Fibroblast of skin of left quadriceps (primary cell): ENCODE measurements at regions not wholly inside any gene's neighbourhood (a gene's known extent, or its start where the extent isn't known, plus 50 kb on each side); places are given as distances from the start of the nearest gene placed in this dataset.

Experiments
- DNase-seq, 2 experiments: peaks; one replicate each; pipeline ENCODE4 v3.0.0-alpha.2; 2013; ENCODE audit warnings: low read depth in 2 of 2

DNA sequence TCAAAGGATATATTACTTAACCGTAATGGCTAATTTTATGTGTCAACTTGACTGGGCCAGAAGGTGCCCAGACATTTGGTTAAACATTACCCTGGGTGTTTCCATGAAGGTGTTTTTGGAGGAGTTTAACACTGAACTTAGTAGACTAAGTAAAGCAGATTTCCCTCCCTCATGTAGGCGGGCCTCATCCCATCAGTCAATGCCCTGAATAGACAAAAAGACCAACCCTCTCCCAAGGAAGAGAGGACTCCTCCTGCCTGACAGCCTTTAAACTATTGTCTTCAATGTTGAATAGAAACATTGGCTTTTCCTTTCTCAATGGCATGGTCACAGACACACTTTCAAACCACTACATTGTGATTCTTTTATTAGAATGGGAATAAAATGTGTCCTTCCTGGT lies 121.9 kb downstream of the SETD4 start:
- DNase-seq, result no peak

DNA sequence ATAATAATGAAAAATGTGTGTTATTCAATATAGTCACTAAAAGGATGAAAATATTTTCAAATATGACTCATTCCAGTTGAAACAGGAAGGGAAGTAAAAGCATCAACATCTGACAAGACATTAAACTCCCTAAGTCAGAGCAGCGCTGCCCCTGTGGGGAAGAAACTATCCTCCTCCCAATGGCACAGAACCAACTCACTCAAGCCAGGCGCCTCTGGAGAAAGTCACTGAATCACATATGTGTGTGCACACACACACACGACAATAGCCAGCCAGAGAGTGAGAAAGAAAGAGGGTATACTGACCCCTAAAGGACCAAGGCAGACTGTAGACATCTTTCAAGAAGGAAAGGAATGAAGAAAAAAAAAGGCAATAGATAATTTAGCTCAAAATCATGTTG lies 126.9 kb downstream of the SETD4 start:
- DNase-seq, result peak; percentile 86 to 89

GRCh38 chr21:35932232-35932911 lies 128.0 kb downstream of the SETD4 start:
- peak; percentile 83 to 85 for DNase-seq

DNA sequence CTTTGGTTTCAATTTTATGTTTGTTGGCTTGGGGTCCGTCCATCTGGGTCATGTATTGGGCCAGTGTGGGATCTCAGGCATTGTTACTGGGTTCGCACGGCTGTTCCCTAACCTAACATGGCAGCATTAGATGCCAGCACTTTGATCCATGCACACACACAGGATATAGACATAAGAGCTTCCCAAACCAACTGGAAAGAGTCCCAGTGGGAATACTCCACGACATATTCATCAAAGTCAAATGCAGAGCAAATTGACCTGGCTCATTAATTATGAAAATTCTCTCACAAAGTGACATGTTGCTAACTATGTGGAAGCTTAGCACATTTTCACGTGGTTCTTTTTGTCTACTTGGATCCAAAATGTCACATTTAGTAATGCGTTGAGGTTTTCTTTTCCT lies 130.4 kb downstream of the SETD4 start:
- no peak for DNase-seq

GRCh38 chr21:35927262-35927661 lies 133.1 kb downstream of the SETD4 start:
- no peak for DNase-seq

DNA sequence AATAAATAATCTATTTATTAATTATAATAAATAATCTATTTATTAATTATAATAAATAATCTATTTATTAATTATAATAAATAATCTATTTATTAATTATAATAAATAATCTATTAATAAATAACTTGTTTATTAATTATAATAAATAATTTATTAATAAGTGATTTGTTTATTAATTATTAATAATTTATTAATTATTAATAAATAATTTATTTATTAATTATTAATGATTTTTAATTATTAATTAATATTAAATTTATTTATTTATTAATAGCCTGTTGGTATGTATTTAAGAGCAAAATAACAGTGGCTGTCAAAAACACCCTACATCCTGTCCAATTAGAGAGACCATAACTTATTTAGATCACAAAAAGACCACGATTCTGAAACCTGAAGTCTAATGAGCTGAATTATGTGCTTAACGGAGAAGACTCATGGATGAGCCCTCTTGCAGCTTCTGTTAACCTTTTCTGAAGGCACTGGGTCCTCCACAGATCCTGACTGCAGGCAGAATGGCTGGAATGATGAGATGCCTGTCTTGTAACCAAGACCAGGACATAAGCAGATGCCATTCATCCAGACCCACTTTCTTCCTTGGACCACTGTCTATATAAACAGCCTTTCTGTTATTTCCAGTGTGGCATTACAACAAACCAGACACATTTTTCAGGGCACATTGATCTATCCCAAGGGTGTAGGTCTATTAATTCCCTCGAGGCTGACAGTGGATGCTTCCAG lies 134.2 kb downstream of the SETD4 start:
- no peak for DNase-seq

DNA sequence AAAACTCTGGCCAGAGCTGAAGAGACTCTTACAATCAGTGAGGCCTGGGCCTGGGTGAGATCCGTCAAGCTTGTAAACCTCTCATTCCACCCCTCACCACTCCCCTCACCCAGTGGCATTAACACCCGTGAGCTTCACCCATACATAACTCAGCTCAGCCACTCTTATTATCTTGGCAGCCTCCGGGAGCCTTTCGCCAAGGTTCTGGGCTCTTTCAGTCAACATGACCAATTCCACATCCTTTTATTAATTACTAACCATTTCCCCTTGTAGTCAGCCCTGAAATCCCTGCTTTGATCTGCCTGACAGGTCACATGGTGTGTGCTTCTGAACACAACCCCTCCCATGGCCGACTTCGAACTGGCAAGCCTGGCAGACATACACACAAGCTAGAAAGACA lies 134.8 kb downstream of the SETD4 start:
- no peak for DNase-seq

DNA sequence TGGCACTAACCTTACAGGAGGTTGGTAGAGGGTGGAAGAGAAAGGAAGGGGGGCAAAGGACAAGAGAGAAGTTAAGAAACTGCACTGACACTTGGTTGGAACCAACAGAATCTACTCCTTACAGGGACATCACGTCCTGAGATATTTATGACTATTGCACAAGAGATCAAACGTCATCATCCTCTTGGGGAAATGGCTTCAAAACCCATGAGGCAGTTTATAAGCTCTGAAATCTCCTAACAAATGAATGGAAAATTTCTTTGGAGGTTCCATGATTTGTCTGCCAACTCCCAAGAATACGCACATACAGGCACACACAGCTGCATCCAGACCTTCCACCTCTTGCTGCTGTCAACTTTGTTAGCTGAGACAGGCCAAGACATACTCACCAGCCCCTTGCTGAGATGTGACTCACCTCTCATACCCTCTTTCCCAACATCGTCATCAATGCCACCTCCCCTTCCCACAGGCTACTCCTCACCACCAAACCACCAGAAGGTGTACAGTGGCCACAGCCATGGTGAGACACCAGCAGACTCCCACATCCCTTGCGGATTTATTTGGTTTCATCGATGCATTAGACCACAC lies 135.5 kb downstream of the SETD4 start:
- DNase-seq, result peak in 1 of 2 experiments; percentile 5

DNA sequence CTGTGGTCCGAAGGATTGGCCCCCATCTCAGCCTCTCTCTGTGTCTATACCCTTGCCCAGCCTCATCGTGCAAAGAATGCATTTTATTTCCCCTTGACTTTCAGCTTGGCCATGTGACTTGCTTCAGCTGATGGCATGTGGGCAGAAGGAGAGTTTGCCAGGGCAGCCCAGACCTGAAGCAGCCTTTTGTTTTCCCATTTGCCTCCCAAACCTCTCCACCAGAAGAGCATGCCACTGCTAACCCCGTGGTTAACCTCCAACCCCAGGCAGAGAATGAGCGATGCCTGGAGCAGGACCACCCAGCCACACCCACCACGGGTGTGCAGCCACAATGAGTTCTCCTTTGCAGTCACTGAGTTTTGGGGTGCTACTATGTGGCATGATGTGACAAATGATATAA lies 136.4 kb downstream of the SETD4 start:
- DNase-seq, result no peak

DNA sequence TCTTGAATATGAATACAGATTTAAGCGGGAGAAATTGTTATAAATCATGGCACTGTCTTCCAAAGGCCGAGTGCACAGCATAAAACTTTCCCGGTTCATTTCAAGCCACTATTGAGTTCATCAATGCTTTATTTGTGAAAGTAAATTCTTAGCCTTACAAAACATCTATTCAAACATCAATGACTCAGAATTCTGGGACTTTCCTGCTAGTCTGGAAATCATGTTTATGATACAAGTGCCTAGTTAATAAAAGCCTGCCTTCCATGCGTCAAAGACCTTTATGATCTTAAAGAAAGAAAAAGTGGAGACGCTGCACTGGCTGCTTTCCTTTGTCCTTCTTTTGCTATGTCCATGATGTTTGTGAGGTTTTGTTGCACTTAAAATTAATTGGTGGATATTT lies 137.7 kb downstream of the SETD4 start:
- no peak for DNase-seq

DNA sequence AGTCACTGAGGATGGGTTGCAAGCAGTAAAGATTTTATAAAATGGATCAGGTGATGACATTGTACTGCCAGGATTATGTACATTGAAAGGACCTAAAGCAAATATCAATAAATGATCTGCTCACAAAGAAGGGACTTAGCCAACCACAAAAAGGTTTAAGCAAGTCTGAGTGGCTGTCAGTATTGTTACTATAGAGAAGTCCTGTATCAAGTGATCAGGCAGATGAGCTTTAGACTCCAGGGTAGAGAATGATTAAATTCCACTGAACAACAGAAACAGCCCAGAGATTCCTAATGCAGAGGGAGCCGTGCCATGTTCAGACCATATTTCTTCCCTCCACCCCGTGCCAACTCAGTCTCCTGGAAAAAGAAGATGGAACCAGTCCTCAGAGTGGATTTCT lies 138.9 kb downstream of the SETD4 start:
- DNase-seq, result no peak

GRCh38 chr21:35920436-35920835 lies 139.9 kb downstream of the SETD4 start:
- no peak for DNase-seq

DNA sequence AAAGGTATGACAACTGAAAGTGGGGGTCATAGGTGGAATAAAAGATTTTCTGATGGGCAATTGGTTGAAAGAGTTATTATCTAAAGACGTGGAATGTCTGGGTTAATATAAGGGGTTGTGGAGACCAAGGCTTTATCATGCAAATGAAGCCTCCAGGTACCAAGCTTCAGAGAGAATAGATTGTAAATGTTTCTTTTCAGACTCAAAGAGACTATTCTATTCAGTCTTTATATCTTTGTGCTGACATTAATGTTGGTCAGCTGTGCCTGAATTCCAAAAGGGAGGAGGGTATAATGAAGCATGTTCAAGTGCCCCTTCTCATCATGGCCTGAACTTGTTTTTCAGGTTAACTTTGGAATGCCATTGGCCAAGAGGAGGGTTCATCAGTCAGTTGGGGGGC lies 145.3 kb downstream of the SETD4 start:
- DNase-seq, result no peak

- no peak for DNase-seq
Measured at GRCh38 chr21:35911412-35912191, 148.7 kb downstream of the SETD4 start.

GRCh38 chr21:35909456-35910223 lies 150.7 kb downstream of the SETD4 start:
- peak; percentile 45 to 48 for DNase-seq

DNA sequence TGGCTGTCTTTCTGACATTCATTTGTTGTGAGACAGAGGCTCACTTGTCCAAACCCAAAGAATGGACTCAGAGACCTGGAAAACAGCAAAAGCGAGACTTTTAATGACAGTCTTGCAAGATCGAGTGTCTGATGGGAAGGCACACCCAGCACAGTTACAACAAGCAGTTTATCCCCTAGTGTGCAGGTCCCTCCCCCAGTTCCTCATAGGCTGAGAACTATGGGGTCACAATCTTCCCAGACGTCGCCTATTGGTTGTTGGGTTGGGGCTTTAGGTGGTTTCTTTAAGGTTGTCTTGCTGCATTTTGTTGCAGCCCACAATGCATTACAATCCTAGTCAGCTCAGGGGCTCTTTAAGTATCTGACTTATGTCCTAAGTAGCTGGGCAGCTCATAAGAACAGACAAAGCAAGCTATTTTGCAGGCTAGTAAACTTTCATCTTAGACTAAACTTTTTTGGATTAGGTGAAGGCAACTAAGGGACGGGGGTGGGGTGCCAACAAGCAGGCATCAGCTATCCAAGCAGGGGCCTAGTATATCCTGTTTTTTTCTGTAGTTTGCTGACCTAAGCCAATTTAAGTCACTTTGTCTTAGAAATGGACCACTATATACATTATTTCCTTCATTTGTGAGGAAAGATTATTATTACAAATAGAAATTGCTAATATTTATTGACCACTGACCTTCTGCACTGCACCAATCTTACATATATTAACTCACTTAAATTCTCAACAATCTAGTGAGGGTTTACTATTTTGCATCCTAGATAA lies 151.8 kb downstream of the SETD4 start:
- DNase-seq, result no peak

- no peak for DNase-seq
Measured at GRCh38 chr21:35906586-35906985, 153.7 kb downstream of the SETD4 start.

DNA sequence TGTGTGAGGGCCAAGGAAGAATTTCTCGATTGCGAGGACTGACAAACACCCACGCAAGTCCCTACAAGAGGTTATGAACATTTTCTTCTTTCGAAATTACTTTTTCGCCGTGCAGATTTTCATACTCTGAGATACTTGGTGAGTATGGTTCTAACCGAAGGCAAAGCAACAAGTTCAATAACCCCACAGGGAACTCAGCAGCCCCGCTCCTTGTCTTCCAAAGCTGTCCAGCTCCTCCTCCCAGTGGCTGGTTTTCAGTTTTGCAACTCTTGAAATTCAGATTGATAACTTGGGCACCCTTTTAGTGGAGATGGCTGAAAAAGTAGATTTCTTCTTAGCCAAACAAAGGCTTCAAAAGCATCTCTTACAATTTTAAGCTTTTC lies 154.4 kb downstream of the SETD4 start:
- DNase-seq, result no peak

GRCh38 chr21:35905096-35905962 lies 155.0 kb downstream of the SETD4 start:
- DNase-seq, result no peak

- no peak for DNase-seq
Measured at GRCh38 chr21:35900539-35900938, 159.8 kb downstream of the SETD4 start.
